Psoas muscle (tissue), 7 donors: ENCODE measurements at regions not wholly inside any gene's neighbourhood (a gene's known extent, or its start where the extent isn't known, plus 50 kb on each side); places are given as distances from the start of the nearest gene placed in this dataset.

Experiments
- ATAC-seq, 4 donors: fragments of 200-7000 bp; cut with Tn5 transposase; one replicate each; pipeline ENCODE4 v1.9.1; 2020; ENCODE audit warnings: moderate library complexity in 3 of 4, mild to moderate bottlenecking in 2 of 4
- DNase-seq, 2 donors: peaks; one replicate each; pipeline ENCODE4 v3.0.0-alpha.2; 2020
- H3K27ac ChIP-seq: fragments of 200-600 bp; one replicate; pipeline ENCODE4 v1.8.0; 2022
- H3K27me3 ChIP-seq, 3 donors: fragments of 200-600 bp in 1 of 3; one replicate each; pipeline versions ENCODE4 v1.6.1 to v1.8.0; 2013 to 2022; ENCODE audit warnings: low read length in 2 of 3, mild to moderate bottlenecking in 2 of 3, moderate library complexity in 1 of 3; ENCODE audit not compliant: insufficient read depth in 3 of 3
- H3K36me3 ChIP-seq, 2 donors: fragments of 200-600 bp in 1 of 2; one replicate each; pipeline versions ENCODE4 v1.6.1 to v1.8.0; 2013 to 2022; ENCODE audit warnings: low read depth in 1 of 2, mild to moderate bottlenecking in 1 of 2, moderate library complexity in 1 of 2; ENCODE audit not compliant: insufficient read depth in 1 of 2
- H3K4me1 ChIP-seq: fragments of 200-600 bp; one replicate; pipeline ENCODE4 v1.8.0; 2022
- H3K4me3 ChIP-seq: fragments of 200-600 bp; one replicate; pipeline ENCODE4 v1.8.0; 2022; ENCODE audit warnings: mild to moderate bottlenecking
- H3K9me3 ChIP-seq: fragments of 200-600 bp; one replicate; pipeline ENCODE4 v1.8.0; 2022
- WGBS, 3 donors: extraction: QIAGEN DNeasy Blood & Tissue Kit; methylation state at CpG; one replicate each; pipeline versions ENCODE4 v1.1.6 to v1.1.7; 2013; 5-methylcytosine and 5-hydroxymethylcytosine counted together
- intact Hi-C, 2 donors: fragments of 100-400 bp; cut with DNase I; formaldehyde crosslinking; loops; one replicate each; pipeline versions ENCODE4 v1.11.0 to v1.14.2; 2022
- TF ChIP-seq, protein P1 (sequence below): fragments of 200-600 bp; IDR thresholded peaks from one replicate; pipeline ENCODE4 v1.8.0; 2022; ENCODE audit warnings: antibody characterized with exemption
- donor health status: healthy with polysubstance abuse.
- donor health status: DM: no; HTN: no; CAD: no; lungs with moderate emphysema.
- donor health status: Bipolar disorder and iron deficiency.
- donor health status: healthy.
- donor health status: DM: yes; HTN: yes; CAD: no.
- donor health status: DM: no; HTN: no; CAD: no.
- donor health status: DM: yes; HTN: yes; CAD: no.

- intact Hi-C loops = no loop called here
- WGBS, 3 donors = 84 to 89% (median 87%) methylated on average over 7 of the region's 7 CpGs
Measured at GRCh38 chr15:96540283-96540682, 209.8 kb downstream of the NR2F2 start.

DNA sequence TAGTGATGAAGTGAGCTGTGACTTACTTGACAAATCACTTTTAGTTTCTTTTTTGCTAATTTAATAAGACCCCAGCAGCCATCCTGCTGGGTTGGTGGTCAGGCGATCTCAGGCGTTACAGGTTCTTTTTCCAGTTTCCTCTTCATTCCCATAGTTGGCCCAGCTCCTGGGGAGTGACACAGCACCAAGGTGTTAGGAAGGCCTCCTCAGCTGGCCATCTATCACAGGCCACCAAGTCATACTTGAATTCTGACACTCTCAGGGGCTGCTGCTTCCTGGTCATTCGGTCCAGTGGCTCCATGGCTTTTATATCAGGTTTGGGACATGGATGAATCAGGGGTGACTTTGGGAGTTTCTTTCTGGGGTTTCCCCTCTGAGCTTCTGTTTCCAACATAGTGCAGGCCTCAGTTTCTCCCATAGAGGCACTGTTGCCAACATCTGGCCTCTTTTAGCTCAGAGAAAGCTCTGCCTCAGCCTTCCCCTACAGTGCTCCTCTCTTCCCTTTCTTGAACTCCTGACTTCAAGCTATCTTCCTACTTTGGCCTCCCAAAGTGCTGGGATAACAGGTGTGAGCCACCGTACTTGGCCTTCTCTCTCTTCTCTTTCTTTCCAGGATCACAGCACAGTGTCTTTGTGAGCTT lies 211.8 kb downstream of the NR2F2 start:
- no peak for DNase-seq
- H3K4me1 ChIP-seq = no peaks in the 10 kb centered on the region
- ATAC-seq = no peak
- H3K27ac ChIP-seq = no peak overlapping the region
- H3K4me3 ChIP-seq = no peak overlapping the region
- H3K9me3 ChIP-seq = no peaks in the 10 kb centered on the region
- TF ChIP-seq, protein P1, sequence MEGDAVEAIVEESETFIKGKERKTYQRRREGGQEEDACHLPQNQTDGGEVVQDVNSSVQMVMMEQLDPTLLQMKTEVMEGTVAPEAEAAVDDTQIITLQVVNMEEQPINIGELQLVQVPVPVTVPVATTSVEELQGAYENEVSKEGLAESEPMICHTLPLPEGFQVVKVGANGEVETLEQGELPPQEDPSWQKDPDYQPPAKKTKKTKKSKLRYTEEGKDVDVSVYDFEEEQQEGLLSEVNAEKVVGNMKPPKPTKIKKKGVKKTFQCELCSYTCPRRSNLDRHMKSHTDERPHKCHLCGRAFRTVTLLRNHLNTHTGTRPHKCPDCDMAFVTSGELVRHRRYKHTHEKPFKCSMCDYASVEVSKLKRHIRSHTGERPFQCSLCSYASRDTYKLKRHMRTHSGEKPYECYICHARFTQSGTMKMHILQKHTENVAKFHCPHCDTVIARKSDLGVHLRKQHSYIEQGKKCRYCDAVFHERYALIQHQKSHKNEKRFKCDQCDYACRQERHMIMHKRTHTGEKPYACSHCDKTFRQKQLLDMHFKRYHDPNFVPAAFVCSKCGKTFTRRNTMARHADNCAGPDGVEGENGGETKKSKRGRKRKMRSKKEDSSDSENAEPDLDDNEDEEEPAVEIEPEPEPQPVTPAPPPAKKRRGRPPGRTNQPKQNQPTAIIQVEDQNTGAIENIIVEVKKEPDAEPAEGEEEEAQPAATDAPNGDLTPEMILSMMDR = no peak
- H3K36me3 ChIP-seq = no peaks in the 10 kb centered on the region
- WGBS, 3 donors = 93 to 94% (median 93%) methylated on average over 4 of the region's 4 CpGs
- H3K27me3 ChIP-seq = peaks cover 0 to 5% (median 0%) of the 10 kb centered on the region in 3 donors
- intact Hi-C loops = no loop called here

More at GRCh38 chr15:96540283-96540682, 209.8 kb downstream of the NR2F2 start:
- Histone ChIP-seq H3K9me3 (no peaks in the 10 kb centered on the region), H3K27ac (no peak overlapping the region), H3K4me1 (no peaks in the 10 kb centered on the region), H3K27me3 (peaks cover 0 to 5% (median 0%) of the 10 kb centered on the region in 3 donors), H3K4me3 (no peak overlapping the region), H3K36me3 (no peaks in the 10 kb centered on the region)
- ATAC-seq = no peak
- TF ChIP-seq, protein P1 = no peak
- DNase-seq = no peak

GRCh38 chr15:96544162-96544756 lies 213.8 kb downstream of the NR2F2 start:
- 41 to 46% (median 45%) methylated on average over 5 of the region's 5 CpGs for WGBS, 3 donors
- H3K4me1 ChIP-seq = no peaks in the 10 kb centered on the region
- H3K9me3 ChIP-seq = no peaks in the 10 kb centered on the region
- intact Hi-C loops = no loop called here
- TF ChIP-seq, protein P1 = no peak
- H3K27me3 ChIP-seq = peaks cover 0 to 5% (median 0%) of the 10 kb centered on the region in 3 donors
- no peaks in the 10 kb centered on the region for H3K36me3 ChIP-seq
- ATAC-seq (no peak), DNase-seq (no peak)
- no peak overlapping the region for H3K4me3 ChIP-seq
- no peak overlapping the region for H3K27ac ChIP-seq

DNA sequence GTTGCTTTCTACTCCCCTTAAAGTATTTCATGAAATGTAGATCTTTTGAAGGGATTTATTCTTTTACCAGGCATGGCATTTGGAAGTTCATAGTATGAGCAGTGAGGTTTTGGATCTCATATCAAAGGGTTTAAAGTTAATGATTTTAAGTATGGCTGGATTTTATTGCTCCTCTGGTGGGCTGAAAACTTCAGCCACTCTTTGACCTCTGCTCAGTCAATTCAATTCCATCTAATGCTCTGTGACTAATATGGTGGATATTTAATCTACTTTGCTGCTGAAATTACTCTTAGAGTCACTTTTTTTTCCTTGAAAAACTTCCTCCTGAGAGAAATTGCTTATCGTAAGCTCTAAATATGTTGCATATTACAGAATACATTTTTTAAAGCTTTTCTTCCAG lies 218.6 kb downstream of the NR2F2 start:
- Histone ChIP-seq H3K36me3 (no peaks in the 10 kb centered on the region), H3K27me3 (peaks cover 2 to 8% (median 4%) of the 10 kb centered on the region in 3 donors), H3K9me3 (no peaks in the 10 kb centered on the region), H3K4me1 (no peaks in the 10 kb centered on the region), H3K27ac (no peak overlapping the region), H3K4me3 (no peak overlapping the region)
- DNase-seq = no peak
- intact Hi-C loops = no loop called here
- no peak for ATAC-seq
- 32 to 49% (median 45%) methylated on average over 1 of the region's 1 CpG for WGBS, 3 donors
- TF ChIP-seq, protein P1 = no peak
